GM21825 (cell line): ENCODE measurements at regions not wholly inside any gene's neighbourhood (a gene's known extent, or its start where the extent isn't known, plus 50 kb on each side); places are given as distances from the start of the nearest gene placed in this dataset.

Experiments used
- ATAC-seq: cut with Tn5 transposase; IDR thresholded peaks from one replicate; pipeline ENCODE4 v1.9.1; 2021; ENCODE audit warnings: mild to moderate bottlenecking, moderate library complexity; ENCODE audit not compliant: unreplicated experiment

DNA sequence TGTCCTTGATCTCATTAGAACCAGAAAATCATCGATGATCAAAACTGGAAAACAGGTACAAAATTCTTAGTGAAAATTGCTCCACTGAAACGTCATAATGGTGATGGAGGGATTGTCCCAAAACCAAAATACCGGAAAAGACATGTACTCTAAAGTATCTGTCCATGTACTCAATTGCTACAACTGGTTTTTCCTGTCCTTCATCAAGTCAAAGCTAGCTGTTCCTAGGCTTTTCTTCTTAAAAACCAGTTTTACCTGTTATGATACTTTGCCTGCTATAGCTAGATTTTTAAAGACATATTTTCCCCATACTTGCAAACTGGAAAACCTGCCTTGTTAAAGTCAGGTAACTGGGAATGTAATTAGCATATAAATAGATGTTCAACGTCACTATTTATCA lies 50.5 kb upstream of the LRRC1 start:
- no peak for ATAC-seq

DNA sequence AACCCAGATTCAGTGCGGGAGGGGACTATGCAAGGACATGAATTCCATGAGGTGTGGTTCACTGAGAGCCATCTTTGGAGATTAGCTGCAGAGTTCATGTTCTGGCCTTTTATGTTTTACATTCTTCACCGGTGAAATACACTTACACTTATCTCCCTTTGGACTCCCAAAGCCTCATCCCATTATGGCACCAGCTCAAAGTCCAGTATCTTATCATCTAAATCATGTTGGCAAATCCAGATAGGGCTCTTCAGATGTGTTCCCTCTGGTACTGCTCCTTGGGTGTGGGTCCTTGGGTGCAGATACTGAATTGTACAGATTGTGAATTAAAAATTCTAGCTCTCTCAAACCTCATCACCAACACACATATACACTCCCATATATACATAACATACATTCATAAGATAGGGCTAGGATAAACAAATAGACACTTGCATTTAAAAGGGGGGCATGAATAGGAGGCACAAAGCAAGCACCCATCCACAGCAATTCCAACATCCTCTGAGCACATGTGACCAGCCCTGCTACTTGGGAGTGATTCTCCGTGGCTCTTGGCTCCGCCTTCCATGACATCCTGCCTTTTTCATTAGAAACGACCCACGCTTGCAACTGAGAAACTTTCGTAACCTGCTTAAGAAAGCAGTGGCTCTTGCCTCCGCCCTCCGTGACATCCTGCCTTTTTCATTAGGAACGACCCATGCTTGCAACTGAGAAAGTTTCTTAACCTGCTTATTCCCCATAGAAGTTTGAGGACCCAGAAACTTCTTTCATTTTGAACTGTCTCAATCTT lies 53.6 kb upstream of the LRRC1 start:
- ATAC-seq = no peak

DNA sequence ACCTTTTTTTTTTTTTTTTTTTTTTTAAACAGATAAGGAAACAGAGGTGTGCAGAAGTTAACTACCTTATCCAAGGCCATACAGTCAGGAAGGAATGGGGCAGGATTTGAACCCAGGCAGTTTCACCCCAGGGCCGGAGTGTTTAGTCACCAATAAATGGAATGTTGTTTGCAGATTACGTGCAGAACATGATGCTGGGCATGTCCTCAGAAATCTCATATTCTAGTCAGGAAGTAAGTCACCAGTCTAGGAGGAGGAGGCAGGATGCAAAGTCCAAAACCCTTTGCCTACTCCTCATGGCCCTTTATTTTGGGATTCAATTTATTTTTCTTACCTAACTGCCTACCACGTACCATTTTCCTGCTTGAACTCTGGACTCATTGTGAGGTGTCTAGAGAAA lies 57.1 kb upstream of the LRRC1 start:
- ATAC-seq = no peak

DNA sequence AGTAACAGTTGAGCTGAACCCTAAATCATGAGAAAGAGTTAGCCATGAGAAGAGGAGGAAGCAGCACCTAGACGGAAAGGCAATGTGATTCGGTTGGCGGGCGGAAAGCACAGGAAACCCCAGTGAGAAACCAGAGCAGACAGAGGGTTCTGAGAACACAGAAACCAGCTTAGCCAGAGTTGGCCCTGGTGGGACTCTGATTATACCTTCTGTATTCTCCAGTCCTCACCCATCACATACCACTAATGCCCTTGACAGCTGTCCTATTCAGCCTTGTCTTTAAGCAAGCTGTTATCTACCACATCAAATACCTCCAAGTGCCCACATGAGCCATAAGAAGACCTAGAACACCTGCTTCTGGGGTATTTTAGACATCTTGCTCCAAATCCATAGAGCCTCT lies 58.9 kb upstream of the LRRC1 start:
- no peak for ATAC-seq

DNA sequence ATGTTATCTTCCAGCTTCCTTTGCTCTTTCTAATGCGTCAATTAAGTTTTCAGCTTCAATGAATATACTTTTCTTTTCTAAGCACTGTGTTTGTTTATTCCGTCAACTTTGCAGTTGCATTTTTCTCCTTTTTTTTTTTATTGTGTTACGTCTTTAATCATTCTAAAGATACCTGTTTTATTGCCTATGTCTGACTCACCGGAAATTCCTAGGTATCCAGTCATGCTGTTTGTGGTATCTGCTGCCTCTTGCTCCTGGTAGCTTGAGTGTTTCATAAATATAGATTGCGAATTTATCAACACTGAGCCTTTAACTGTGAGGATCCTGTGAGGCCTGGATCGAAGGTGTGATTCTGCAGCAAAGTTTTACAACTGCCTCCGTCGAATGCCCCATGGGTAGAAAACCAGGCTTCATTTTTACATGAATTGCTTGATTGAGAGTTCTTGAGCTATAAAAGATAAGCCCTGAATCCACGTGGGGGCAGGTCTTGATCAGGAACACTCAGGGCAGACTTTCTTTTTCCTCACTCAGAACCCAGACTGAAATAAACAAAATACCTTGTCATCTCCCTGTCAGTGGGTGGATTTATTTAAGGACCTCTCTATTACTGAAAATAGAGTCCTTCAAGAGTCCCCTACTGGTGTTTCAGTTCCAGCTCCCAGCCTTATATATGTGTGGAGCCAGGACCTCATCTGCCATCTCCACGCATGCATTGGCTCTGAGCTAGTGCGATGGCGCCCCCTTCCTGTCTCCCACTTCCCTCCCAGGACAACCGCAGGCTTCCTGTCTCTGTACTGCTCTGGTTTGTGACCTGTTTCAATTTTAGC lies 60.1 kb upstream of the LRRC1 start:
- no peak for ATAC-seq

DNA sequence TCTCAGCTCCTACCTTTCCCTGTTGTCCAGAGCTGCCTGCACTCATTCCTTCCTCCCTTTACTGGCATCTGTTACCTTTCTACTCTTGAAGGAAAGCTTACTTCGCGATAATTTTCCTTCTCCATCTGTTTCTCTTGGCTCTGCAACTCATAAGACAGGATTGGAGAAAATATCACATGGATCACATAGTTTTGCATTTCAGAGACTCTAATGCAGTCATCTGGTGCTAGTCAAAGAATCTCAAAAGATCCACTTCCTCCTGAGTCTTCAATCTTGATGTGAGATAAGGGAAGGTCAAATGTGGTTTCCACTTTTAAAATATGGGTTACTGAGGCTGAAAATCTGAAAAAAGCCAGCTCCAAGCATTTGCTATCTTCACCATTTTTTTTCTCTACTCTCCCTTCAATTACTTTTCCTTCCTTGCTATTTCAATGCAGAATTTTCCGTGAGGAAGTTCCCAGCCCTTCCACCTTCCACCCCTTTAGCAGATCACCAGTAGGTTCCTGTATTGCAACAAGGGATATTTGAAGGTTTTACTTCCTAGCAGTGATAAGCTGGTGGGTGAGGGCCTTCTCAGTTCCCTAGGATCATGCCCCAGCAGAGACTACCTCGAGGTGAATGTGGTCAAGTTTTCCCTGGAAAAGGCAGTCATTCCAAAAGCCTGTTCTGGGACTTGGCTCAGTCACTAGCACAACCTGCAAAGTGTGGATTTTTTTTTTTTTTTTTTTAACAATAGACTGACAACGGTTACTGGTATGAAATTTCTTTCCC lies 62.8 kb upstream of the LRRC1 start:
- ATAC-seq = no peak

DNA sequence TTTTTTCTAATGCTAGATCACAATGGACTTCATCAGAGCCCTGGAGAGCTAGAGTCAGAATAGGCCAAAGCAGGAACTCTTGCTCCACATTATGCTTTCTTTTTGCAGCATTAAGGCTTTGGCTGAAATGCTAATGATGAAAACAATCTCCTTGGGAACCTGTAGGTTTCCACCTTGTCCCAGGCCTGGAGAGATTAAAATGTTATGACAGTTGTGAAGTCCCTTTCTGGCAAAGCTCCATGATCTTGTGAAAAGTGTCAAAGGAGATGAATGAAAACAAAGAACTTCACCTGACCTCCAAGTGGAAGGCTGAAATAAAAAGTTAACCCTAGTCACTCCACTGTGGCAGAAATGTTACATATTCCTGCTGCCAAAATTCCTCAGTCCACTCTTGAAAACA lies 64.0 kb upstream of the LRRC1 start:
- ATAC-seq = no peak

DNA sequence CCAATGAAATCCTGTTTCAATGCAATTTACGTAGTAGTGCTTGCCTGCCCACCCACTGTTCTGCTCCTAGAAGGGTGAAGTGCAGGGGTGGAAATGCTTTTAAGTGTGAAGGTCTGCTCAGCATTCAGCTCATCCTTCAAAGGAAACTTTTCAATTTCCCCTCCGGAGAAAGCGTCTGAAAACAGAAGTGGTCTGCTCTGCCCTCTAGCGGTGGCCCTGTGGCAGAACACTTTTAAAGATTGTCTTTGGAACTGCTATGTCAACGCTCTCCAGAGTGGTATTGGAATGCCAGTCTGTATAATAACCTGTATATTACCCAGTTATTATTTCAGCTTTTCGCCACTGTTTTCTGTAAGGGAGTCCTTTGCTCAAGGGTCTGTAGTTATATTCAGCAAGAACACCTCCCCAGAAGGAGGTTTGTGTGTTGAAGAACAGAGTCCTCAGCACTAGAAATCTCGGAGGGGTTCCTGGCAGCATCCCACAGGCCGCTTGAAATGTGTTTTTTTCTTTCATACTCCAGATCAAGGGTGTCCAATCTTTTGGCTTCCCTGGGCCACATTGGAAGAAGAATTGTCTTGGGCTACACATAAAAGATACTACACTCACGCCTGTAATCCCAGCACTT lies 63.1 kb upstream of the KLHL31 start:
- peak; percentile 68 for ATAC-seq

DNA sequence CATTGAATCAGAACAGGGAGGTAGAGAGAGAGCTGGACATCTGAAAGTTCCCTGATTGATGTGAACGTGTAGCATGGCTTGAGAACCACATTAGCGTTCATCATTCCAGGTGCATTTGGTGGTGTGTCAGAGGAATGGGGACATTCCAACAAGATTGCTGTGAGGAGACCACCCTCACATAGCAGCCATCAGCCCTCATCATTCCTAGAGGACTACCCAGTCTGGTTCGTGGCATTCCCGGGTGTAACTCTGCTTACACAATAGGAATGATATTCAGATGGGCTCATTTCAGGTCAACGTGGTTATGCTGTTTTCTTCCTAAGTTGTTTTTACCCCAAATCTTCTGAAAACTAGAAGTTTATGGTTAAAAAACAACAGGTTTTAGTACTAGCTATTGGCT lies 62.2 kb upstream of the KLHL31 start:
- no peak for ATAC-seq

DNA sequence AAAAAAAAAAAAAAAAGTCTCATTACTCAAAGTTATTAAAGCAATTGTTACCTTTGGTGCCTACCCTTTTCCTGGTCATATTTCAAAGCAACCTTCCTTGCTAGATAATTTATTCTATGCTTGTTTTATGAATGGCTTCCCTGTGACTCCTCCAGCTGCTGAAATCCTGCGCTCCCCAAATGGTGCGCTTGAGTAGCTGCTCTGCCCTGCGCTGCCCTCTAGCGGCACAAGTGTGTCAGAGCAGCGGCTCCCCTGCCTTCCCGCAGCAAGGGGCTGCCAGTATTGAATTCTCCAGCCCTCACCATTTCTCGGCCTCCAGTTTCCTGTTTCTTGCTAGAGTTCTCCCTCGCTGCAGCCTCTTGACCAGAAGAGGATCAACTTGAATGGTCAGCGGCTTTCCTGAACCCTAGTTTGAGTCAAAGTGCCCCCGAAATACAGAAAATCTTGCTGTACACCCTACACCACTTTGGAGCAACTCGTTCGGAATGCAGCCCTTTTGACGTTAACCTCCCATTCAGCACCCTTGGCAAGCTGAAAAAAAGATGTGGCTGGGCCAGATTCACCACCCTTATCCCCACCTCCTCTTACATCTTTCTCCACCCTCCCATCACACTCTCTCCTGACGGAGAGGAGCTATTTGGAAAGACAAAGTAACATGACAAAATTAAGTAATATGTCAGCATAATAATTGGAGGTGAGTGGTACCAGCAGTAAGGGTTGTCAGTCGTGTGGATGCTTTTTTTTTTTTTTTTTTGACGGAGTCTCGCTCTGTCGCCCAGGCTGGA lies 60.4 kb upstream of the KLHL31 start:
- ATAC-seq = peak; percentile 94

DNA sequence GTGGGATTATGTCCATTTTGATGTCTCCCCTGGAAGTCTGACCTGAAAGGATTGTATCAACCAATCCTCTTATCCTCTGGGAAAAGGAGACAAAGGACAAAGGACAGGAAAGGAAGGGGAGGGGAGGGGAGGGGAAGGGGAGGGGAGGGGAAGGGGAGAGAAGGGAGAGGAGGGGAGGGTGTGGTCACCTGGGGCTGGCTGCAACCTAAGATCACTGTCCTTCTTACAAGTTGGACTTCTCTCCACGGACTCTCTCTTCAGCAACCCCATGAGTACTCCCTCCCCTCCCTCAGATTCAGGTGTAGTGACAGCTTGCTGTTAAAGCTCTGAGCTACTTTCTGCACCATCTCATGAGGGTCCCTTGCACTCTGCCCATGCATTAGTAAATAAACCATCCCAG lies 58.9 kb upstream of the KLHL31 start:
- ATAC-seq = no peak

DNA sequence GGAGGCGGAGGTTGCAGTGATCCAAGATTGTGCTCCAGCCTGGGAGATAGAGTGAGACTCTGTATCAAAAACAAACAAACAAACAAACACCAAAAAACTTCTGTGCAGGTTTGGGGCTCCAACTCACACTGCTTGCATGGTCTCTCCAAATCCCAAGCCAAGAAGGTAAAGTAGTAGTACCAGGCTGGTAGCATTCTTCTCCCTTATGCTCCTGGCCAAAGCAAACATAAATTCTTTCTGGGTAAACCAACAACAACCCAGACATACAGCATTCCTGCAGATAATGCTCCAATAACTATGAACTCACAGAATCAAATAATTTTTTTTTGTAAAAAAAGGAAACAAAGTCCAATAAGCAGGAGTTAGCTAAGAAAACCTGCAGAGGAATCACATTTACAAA lies 57.8 kb upstream of the KLHL31 start:
- ATAC-seq = no peak

DNA sequence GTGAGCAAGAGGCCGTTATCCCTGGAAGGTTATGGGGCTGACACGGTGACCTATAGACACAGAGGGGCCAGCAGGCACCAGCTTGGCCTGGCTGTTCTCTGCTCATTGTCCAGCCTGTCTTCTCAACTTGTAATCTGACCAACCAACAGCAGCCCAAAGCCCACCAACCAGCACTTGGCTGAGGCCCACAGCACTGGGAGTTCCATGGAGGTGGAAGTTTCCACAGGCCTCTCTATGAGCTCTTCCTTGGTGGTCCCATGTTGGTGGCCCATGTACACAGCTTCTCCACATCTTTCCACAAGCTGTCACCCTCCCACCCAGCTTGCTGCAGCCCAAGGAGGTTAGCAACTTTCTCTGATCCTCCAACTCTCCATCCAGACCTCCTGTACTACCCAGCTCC lies 56.2 kb upstream of the KLHL31 start:
- no peak for ATAC-seq

DNA sequence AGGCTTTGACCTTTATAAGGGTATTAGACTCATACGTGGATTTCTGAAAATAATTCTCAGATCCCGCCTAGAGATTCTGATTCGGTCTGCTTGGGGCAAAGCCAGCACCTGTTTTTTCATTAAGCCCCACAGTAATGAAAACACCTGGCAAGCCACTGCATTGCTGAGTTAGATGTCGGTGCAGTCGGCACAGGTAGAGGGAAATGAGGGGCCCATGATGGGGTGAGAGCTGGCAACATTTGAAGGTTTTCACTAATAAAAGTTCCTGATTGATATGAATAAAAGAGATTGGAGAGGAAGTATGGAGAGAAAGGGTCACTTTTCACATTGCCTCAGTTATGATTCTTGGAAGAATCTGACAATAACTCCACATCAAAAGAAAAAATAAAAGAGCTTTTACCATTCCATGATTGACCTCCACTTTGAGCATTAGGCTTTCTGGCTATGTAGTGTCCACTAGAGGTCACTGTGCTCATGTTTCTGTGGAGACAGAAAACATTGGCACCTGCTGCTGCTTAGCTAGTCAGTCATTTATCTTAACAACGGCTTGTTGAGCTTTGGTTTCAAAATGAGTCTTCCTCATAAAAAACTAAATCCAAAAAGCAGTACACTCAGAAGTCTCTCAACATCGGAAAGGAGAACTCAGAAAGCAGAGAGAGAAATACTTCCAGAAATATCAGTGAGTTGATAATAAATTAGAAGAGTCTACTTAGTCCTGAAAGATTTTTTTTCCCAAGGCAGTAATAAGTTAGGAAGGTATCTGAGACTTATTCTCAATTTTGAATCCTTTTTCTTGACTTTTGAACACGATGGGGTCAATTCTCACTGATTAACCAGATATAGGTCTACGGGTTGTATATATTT lies 53.3 kb upstream of the KLHL31 start:
- peak; percentile 99 for ATAC-seq

DNA sequence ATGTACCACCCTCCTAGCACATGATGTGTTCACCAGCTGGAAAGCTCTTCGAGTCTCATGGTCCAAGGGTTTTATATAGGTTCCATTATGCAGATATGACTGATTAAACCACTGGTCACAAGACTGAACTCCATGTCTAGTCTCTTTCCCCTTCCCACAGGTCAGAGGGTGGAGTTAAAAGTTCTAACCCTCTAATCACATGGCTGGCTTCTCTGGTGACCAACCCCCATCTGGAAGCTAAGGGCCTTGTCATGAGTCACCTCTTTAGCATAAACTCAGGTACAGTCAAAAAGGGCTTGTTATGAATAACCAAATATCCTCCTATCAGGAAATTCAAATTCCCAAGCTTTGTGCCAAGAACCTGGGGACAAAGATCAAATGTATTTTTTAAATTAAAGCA lies 52.0 kb upstream of the KLHL31 start:
- ATAC-seq = no peak

DNA sequence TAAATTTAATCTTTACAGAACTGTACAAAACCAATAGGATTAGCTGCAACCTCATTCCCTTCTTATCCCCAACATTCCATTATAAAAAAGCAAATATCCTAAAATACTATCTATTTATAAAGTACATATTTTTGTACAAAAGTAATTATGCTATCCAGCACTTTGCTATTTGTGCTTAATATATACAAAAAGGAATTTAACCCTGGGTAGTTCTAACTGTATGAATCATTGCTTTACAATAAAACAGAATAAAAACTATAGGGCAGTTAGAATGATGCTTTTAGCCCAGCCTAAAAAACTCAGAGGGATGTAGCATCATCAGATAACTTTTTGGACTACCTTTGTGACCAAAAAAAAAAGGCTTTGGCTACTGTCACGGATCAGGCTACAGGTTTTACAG lies 49.9 kb upstream of the KLHL31 start:
- no peak for ATAC-seq
